DOHH2 (cell line): ENCODE measurements at regions not wholly inside any gene's neighbourhood (a gene's known extent, or its start where the extent isn't known, plus 50 kb on each side); places are given as distances from the start of the nearest gene placed in this dataset.

Experiments used
- EZH2phosphoT487 ChIP-seq: fragments of 200-600 bp; sonication (generic); IDR thresholded peaks from 2 replicates; pipeline ENCODE4 v1.6.1; 2017; ENCODE audit warnings: borderline replicate concordance, mild to moderate bottlenecking, antibody characterized with exemption, low read length, moderate library complexity, mixed read lengths
- TF ChIP-seq, protein P1 (sequence below): fragments of 200-600 bp; sonication (generic); IDR thresholded peaks from one replicate; pipeline ENCODE4 v1.5.1; 2014; ENCODE audit warnings: antibody characterized with exemption, mild to moderate bottlenecking, low read depth, low read length; ENCODE audit not compliant: poor library complexity, severe bottlenecking

DNA sequence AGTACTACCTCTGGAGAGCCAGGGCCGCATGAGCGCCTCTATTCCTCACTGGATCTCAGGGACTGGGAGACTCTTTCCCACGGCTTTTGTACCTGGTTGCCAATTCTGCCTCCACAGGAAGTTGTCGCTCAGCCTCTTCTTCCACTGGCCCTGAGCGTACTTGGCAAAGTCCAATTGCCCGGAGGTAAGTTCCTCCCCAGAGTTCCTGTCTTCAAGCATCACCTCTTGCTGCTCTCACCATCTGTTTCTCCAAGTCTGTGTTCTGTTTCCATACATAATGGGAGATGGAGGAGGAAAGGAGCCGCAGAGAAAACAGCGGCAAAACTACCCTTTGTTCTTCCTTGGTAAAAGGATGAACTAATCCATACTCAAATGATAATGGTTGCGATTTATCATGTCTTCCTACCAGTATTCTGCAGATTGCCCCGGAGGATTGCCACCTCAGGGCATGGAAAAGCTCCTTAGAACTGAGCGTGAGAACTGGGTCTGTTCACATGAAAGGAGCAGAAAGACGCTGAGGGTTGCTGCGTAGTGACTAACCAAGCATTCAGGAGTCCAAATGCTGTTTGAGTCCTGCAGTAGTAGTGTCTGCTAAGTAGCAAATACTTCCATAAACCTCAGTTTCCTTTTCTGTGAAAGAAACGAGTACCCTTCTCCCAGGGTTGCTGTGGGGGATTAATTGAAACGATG lies 170.2 kb upstream of the GLI3 start:
- TF ChIP-seq, protein P1, sequence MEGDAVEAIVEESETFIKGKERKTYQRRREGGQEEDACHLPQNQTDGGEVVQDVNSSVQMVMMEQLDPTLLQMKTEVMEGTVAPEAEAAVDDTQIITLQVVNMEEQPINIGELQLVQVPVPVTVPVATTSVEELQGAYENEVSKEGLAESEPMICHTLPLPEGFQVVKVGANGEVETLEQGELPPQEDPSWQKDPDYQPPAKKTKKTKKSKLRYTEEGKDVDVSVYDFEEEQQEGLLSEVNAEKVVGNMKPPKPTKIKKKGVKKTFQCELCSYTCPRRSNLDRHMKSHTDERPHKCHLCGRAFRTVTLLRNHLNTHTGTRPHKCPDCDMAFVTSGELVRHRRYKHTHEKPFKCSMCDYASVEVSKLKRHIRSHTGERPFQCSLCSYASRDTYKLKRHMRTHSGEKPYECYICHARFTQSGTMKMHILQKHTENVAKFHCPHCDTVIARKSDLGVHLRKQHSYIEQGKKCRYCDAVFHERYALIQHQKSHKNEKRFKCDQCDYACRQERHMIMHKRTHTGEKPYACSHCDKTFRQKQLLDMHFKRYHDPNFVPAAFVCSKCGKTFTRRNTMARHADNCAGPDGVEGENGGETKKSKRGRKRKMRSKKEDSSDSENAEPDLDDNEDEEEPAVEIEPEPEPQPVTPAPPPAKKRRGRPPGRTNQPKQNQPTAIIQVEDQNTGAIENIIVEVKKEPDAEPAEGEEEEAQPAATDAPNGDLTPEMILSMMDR = no peak
- no peak for TF ChIP-seq EZH2phosphoT487
